GM12892 (cell line): ENCODE measurements at regions not wholly inside any gene's neighbourhood (a gene's known extent, or its start where the extent isn't known, plus 50 kb on each side); places are given as distances from the start of the nearest gene placed in this dataset.

Experiments
- POLR2A ChIP-seq: IDR thresholded peaks from 2 replicates; pipeline ENCODE4 v1.6.1; 2011; ENCODE audit warnings: low read depth, low read length, control low read depth
- POLR2AphosphoS5 ChIP-seq: IDR thresholded peaks from 2 replicates; pipeline ENCODE4 v1.6.1; 2011; ENCODE audit warnings: low read depth, low read length, control low read depth
- TAF1 ChIP-seq: IDR thresholded peaks from 2 replicates; pipeline ENCODE4 v1.6.1; 2011; ENCODE audit warnings: low read depth, mild to moderate bottlenecking, control low read depth, low read length, borderline replicate concordance

- TF ChIP-seq POLR2AphosphoS5 (no peak), POLR2A (no peak), TAF1 (no peak)
Observed at GRCh38 chr2:19560785-19561184, 202.4 kb upstream of the OSR1 start.
